Neural cell (in vitro differentiated cells): ENCODE measurements at regions not wholly inside any gene's neighbourhood (a gene's known extent, or its start where the extent isn't known, plus 50 kb on each side); places are given as distances from the start of the nearest gene placed in this dataset.

Source experiments
- CTCF ChIP-seq: fragments of 450-650 bp; IDR thresholded peaks from 2 replicates; pipeline ENCODE4 v1.5.1; 2014; ENCODE audit warnings: antibody characterized with exemption, mild to moderate bottlenecking, moderate library complexity; ENCODE audit not compliant: poor library complexity, severe bottlenecking
- EP300 ChIP-seq: fragments of 450-650 bp; conservative IDR thresholded peaks from 2 replicates; pipeline ENCODE4 v1.6.1; 2014; ENCODE audit warnings: antibody characterized with exemption, mild to moderate bottlenecking, moderate library complexity; ENCODE audit not compliant: poor library complexity, severe bottlenecking
- EZH2 ChIP-seq: fragments of 200-600, 300-800 bp; shearing (Covaris generic), sonication (generic); IDR thresholded peaks from 2 replicates; pipeline ENCODE4 v1.6.1; 2014; ENCODE audit warnings: antibody characterized with exemption, low read length, borderline replicate concordance, mild to moderate bottlenecking; ENCODE audit not compliant: insufficient read depth, poor library complexity, severe bottlenecking
- POLR2AphosphoS5 ChIP-seq: IDR thresholded peaks from 2 replicates; pipeline ENCODE4 v1.6.1; 2012
- SMC3 ChIP-seq: fragments of 450-650 bp; conservative IDR thresholded peaks from 2 replicates; pipeline ENCODE4 v1.6.1; 2014; ENCODE audit warnings: antibody characterized with exemption, mild to moderate bottlenecking, moderate library complexity; ENCODE audit not compliant: poor library complexity
- TAF1 ChIP-seq: IDR thresholded peaks from 2 replicates; pipeline ENCODE4 v1.6.1; 2012; ENCODE audit warnings: low read depth

- no peak for TF ChIP-seq SMC3
- TF ChIP-seq POLR2AphosphoS5, result no peak
- no peak for TF ChIP-seq CTCF
- no peak for TF ChIP-seq EP300
- no peak for TF ChIP-seq TAF1
- no peak for TF ChIP-seq EZH2
These were observed 1521.7 kb downstream of the RPA4 start for GRCh38 chrX:98405376-98405775.
